HEK293 (cell line): ENCODE measurements at regions not wholly inside any gene's neighbourhood (a gene's known extent, or its start where the extent isn't known, plus 50 kb on each side); places are given as distances from the start of the nearest gene placed in this dataset.

ENCODE experiments used
- CTCF ChIA-PET: fragments of 350-600 bp; formaldehyde crosslinking; extraction: SDS; loops from one replicate; lab custom pipeline; 2021; ENCODE audit warnings: antibody characterized with exemption; lab: Yijun Ruan, JAX
- POLR2A ChIA-PET: fragments of 300-600 bp; formaldehyde crosslinking; extraction: SDS; loops from one replicate; lab custom pipeline; 2020; ENCODE audit warnings: antibody characterized with exemption, inconsistent platforms; lab: Yijun Ruan, JAX
- H3K27ac ChIP-seq: fragments of 200-500 bp; sonication (Bioruptor generic); 2 replicates; pipeline ENCODE4 v1.5.1; 2014; ENCODE audit warnings: low read depth, low read length, control low read depth, inconsistent platforms; ENCODE audit errors: extremely low read depth
- H3K36me3 ChIP-seq, 2 experiments: fragments of 200-500 bp in 1 of 2; sonication (Bioruptor generic) in 1 of 2; 1 replicate in 1 of 2; 2 replicates in 1 of 2; pipeline ENCODE4 v1.5.1; 2014 to 2017; ENCODE audit warnings: inconsistent platforms in 2 of 2, low read length in 2 of 2; ENCODE audit not compliant: control insufficient read depth in 2 of 2, insufficient read depth in 1 of 2
- H3K4me1 ChIP-seq: fragments of 200-500 bp; sonication (Bioruptor generic); 2 replicates; pipeline ENCODE4 v1.5.1; 2014; ENCODE audit warnings: mild to moderate bottlenecking, low read length, inconsistent platforms; ENCODE audit not compliant: control insufficient read depth, insufficient read depth
- H3K4me3 ChIP-seq: 2 replicates; pipeline ENCODE4 v1.5.1; 2011; ENCODE audit warnings: low read depth, mild to moderate bottlenecking, control low read depth, low read length, moderate library complexity
- H3K9me3 ChIP-seq: fragments of 200-500 bp; sonication (Bioruptor generic); 2 replicates; pipeline ENCODE4 v1.5.1; 2014; ENCODE audit warnings: low read depth, low read length, inconsistent platforms; ENCODE audit not compliant: control insufficient read depth, insufficient read depth
- GLIS1 ChIP-seq: fragments of 450-650 bp; formaldehyde crosslinking; IDR thresholded peaks from 2 replicates; pipeline ENCODE4 v1.5.1; 2016; ENCODE audit warnings: missing biosample characterization, missing genetic modification characterization
- GLIS2 ChIP-seq: fragments of 450-650 bp; formaldehyde crosslinking; IDR thresholded peaks from 2 replicates; pipeline ENCODE4 v1.5.1; 2016; ENCODE audit warnings: missing biosample characterization, missing genetic modification characterization
- KLF16 ChIP-seq: fragments of 450-650 bp; formaldehyde crosslinking; IDR thresholded peaks from 2 replicates; pipeline ENCODE4 v1.5.1; 2017; ENCODE audit warnings: missing biosample characterization, missing genetic modification characterization
- KLF9 ChIP-seq: fragments of 450-650 bp; formaldehyde crosslinking; IDR thresholded peaks from 2 replicates; pipeline ENCODE4 v1.5.1; 2016; ENCODE audit warnings: missing biosample characterization, missing genetic modification characterization, low read depth
- MYNN ChIP-seq: fragments of 450-650 bp; formaldehyde crosslinking; IDR thresholded peaks from 2 replicates; pipeline ENCODE4 v1.5.1; 2016; ENCODE audit warnings: missing biosample characterization, missing genetic modification characterization, borderline replicate concordance
- WT1 ChIP-seq: fragments of 450-650 bp; formaldehyde crosslinking; IDR thresholded peaks from 2 replicates; pipeline ENCODE4 v1.5.1; 2016; ENCODE audit warnings: missing biosample characterization, missing genetic modification characterization
- ZBTB17 ChIP-seq: fragments of 450-650 bp; formaldehyde crosslinking; IDR thresholded peaks from 2 replicates; pipeline ENCODE4 v1.5.1; 2016; ENCODE audit warnings: missing biosample characterization, missing genetic modification characterization
- ZNF132 ChIP-seq: fragments of 450-650 bp; formaldehyde crosslinking; IDR thresholded peaks from 2 replicates; pipeline ENCODE4 v1.5.1; 2017; ENCODE audit warnings: missing biosample characterization, missing genetic modification characterization, borderline replicate concordance
- ZNF155 ChIP-seq: fragments of 450-650 bp; formaldehyde crosslinking; IDR thresholded peaks from 2 replicates; pipeline ENCODE4 v1.5.1; 2016; ENCODE audit warnings: missing biosample characterization, missing genetic modification characterization
- ZNF175 ChIP-seq: fragments of 450-650 bp; formaldehyde crosslinking; IDR thresholded peaks from 2 replicates; pipeline ENCODE4 v1.5.1; 2016; ENCODE audit warnings: missing biosample characterization, missing genetic modification characterization
- ZNF266 ChIP-seq: fragments of 450-650 bp; formaldehyde crosslinking; IDR thresholded peaks from 2 replicates; pipeline ENCODE4 v1.5.1; 2016; ENCODE audit warnings: missing biosample characterization, missing genetic modification characterization, low read depth
- ZNF391 ChIP-seq: fragments of 450-650 bp; formaldehyde crosslinking; IDR thresholded peaks from 2 replicates; pipeline ENCODE4 v1.5.1; 2016; ENCODE audit warnings: low read depth, missing biosample characterization, missing genetic modification characterization, borderline replicate concordance
- ZNF394 ChIP-seq: fragments of 450-650 bp; formaldehyde crosslinking; IDR thresholded peaks from 2 replicates; pipeline ENCODE4 v1.5.1; 2016; ENCODE audit warnings: missing biosample characterization, missing genetic modification characterization, mild to moderate bottlenecking, moderate library complexity, borderline replicate concordance
- ZNF585B ChIP-seq: fragments of 450-650 bp; formaldehyde crosslinking; IDR thresholded peaks from 2 replicates; pipeline ENCODE4 v1.5.1; 2016; ENCODE audit warnings: missing biosample characterization, missing genetic modification characterization
- ZSCAN23 ChIP-seq: fragments of 450-650 bp; formaldehyde crosslinking; IDR thresholded peaks from 2 replicates; pipeline ENCODE4 v1.5.1; 2016; ENCODE audit warnings: missing biosample characterization, missing genetic modification characterization
- TF ChIP-seq, protein P1 (sequence below): fragments of 450-650 bp; formaldehyde crosslinking; IDR thresholded peaks from 2 replicates; pipeline ENCODE4 v1.5.1; 2017; ENCODE audit warnings: missing biosample characterization, missing genetic modification characterization
- TF ChIP-seq, protein P2 (sequence below): sonication (generic); formaldehyde crosslinking; IDR thresholded peaks from 2 replicates; pipeline ENCODE4 v1.8.1; 2022; ENCODE audit warnings: mild to moderate bottlenecking, moderate library complexity, missing genetic modification reagents
- TF ChIP-seq, protein P3 (sequence below): fragments of 450-650 bp; formaldehyde crosslinking; IDR thresholded peaks from 2 replicates; pipeline ENCODE4 v1.5.1; 2016; ENCODE audit warnings: missing biosample characterization, missing genetic modification characterization
- TF ChIP-seq, protein P4 (sequence below): fragments of 450-650 bp; formaldehyde crosslinking; IDR thresholded peaks from 2 replicates; pipeline ENCODE4 v1.5.1; 2016; ENCODE audit warnings: missing biosample characterization, missing genetic modification characterization
- TF ChIP-seq, protein P5 (sequence below): fragments of 450-650 bp; formaldehyde crosslinking; IDR thresholded peaks from 2 replicates; pipeline ENCODE4 v1.5.1; 2016; ENCODE audit warnings: missing biosample characterization, missing genetic modification characterization, borderline replicate concordance

DNA sequence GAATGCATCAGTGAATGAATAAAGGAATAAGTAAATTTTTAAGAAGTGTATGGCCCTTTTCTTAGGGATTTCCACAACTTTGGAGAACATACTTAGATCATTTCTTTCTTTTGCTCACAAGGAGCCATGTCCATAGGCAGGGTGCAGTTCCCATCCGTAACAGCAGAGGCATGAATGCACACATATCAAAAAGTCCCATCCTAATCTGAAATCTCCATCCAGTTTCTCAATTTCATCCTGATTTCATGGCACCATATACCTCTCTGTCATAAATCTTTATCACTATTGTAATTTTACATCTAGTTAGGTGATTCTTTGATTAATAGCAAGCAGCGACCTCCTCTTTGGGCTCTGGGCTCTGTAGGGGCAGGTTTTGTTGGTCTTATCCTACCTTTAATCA, 359.2 kb downstream of the RRAGC start:
- ChIA-PET POLR2A (no interaction called here), CTCF (interaction anchor here (1.1 to 1.6 kb wide), 4 partner anchors 10 to 460 kb away, joined by 3 to 6 read pairs (median 4); no protein-coding TSS in a partner anchor)
- no peaks in the 10 kb centered on the region for H3K36me3 ChIP-seq
- H3K4me3 ChIP-seq = no peak overlapping the region
- H3K9me3 ChIP-seq = no peaks in the 10 kb centered on the region
- H3K4me1 ChIP-seq = no peaks in the 10 kb centered on the region
- TF ChIP-seq, protein P1, sequence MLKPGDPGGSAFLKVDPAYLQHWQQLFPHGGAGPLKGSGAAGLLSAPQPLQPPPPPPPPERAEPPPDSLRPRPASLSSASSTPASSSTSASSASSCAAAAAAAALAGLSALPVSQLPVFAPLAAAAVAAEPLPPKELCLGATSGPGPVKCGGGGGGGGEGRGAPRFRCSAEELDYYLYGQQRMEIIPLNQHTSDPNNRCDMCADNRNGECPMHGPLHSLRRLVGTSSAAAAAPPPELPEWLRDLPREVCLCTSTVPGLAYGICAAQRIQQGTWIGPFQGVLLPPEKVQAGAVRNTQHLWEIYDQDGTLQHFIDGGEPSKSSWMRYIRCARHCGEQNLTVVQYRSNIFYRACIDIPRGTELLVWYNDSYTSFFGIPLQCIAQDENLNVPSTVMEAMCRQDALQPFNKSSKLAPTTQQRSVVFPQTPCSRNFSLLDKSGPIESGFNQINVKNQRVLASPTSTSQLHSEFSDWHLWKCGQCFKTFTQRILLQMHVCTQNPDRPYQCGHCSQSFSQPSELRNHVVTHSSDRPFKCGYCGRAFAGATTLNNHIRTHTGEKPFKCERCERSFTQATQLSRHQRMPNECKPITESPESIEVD = no peak
- TF ChIP-seq ZNF585B (tag by site-specific recombination) (no peak), ZNF175 (no peak), ZSCAN23 (tag by site-specific recombination) (no peak), ZBTB17 (tag by site-specific recombination) (no peak), ZNF155 (tag by site-specific recombination) (no peak), ZNF266 (tag by site-specific recombination) (no peak), ZNF394 (tag by site-specific recombination) (no peak), GLIS2 (tag by site-specific recombination) (no peak), ZNF391 (no peak), WT1 (no peak), KLF16 (no peak), GLIS1 (no peak), ZNF132 (tag by site-specific recombination) (no peak), KLF9 (tag by site-specific recombination) (no peak), MYNN (tag by site-specific recombination) (no peak)
- TF ChIP-seq, protein P2, sequence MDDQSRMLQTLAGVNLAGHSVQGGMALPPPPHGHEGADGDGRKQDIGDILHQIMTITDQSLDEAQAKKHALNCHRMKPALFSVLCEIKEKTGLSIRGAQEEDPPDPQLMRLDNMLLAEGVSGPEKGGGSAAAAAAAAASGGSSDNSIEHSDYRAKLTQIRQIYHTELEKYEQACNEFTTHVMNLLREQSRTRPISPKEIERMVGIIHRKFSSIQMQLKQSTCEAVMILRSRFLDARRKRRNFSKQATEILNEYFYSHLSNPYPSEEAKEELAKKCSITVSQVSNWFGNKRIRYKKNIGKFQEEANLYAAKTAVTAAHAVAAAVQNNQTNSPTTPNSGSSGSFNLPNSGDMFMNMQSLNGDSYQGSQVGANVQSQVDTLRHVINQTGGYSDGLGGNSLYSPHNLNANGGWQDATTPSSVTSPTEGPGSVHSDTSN = no peak
- TF ChIP-seq, protein P3, sequence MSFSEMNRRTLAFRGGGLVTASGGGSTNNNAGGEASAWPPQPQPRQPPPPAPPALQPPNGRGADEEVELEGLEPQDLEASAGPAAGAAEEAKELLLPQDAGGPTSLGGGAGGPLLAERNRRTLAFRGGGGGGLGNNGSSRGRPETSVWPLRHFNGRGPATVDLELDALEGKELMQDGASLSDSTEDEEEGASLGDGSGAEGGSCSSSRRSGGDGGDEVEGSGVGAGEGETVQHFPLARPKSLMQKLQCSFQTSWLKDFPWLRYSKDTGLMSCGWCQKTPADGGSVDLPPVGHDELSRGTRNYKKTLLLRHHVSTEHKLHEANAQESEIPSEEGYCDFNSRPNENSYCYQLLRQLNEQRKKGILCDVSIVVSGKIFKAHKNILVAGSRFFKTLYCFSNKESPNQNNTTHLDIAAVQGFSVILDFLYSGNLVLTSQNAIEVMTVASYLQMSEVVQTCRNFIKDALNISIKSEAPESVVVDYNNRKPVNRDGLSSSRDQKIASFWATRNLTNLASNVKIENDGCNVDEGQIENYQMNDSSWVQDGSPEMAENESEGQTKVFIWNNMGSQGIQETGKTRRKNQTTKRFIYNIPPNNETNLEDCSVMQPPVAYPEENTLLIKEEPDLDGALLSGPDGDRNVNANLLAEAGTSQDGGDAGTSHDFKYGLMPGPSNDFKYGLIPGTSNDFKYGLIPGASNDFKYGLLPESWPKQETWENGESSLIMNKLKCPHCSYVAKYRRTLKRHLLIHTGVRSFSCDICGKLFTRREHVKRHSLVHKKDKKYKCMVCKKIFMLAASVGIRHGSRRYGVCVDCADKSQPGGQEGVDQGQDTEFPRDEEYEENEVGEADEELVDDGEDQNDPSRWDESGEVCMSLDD (tag by site-specific recombination) = no peak
- TF ChIP-seq, protein P4, sequence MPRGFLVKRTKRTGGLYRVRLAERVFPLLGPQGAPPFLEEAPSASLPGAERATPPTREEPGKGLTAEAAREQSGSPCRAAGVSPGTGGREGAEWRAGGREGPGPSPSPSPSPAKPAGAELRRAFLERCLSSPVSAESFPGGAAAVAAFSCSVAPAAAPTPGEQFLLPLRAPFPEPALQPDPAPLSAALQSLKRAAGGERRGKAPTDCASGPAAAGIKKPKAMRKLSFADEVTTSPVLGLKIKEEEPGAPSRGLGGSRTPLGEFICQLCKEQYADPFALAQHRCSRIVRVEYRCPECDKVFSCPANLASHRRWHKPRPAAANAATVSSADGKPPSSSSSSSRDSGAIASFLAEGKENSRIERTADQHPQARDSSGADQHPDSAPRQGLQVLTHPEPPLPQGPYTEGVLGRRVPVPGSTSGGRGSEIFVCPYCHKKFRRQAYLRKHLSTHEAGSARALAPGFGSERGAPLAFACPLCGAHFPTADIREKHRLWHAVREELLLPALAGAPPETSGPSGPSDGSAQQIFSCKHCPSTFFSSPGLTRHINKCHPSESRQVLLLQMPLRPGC = no peak
- TF ChIP-seq, protein P5, sequence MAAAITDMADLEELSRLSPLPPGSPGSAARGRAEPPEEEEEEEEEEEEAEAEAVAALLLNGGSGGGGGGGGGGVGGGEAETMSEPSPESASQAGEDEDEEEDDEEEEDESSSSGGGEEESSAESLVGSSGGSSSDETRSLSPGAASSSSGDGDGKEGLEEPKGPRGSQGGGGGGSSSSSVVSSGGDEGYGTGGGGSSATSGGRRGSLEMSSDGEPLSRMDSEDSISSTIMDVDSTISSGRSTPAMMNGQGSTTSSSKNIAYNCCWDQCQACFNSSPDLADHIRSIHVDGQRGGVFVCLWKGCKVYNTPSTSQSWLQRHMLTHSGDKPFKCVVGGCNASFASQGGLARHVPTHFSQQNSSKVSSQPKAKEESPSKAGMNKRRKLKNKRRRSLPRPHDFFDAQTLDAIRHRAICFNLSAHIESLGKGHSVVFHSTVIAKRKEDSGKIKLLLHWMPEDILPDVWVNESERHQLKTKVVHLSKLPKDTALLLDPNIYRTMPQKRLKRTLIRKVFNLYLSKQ (tag by site-specific recombination) = no peak
- H3K27ac ChIP-seq = no peak overlapping the region
